A673 (cell line): ENCODE measurements at regions not wholly inside any gene's neighbourhood (a gene's known extent, or its start where the extent isn't known, plus 50 kb on each side); places are given as distances from the start of the nearest gene placed in this dataset.

Source experiments
- BruUV-seq: library from RNA; stranded (reverse); fragments of 400-500 nt; replicated peaks from 2 replicates; lab custom pipeline; 2021; lab: Mats Ljungman, UMichigan
- CTCF ChIA-PET: fragments of 300-600 bp; sonication (Branson Sonifier 250); formaldehyde crosslinking; loops from one replicate; lab custom pipeline; 2022; ENCODE audit warnings: antibody characterized with exemption; lab: Charles Lee
- POLR2A ChIA-PET: fragments of 300-600 bp; sonication (Branson Sonifier 250); formaldehyde crosslinking; loops from one replicate; lab custom pipeline; 2022; ENCODE audit warnings: antibody characterized with exemption; ENCODE audit not compliant: low non-redundant PET; lab: Charles Lee
- DNase-seq: peaks from one replicate; pipeline ENCODE4 v3.0.0-alpha.2; 2015; ENCODE audit warnings: low spot score
- H3K27ac ChIP-seq: fragments of 200-600 bp; sonication (generic); 2 replicates; pipeline ENCODE4 v1.5.1; 2016; ENCODE audit warnings: mixed run types, low read depth, mild to moderate bottlenecking, mixed read lengths, antibody characterized with exemption, low read length; ENCODE audit not compliant: poor library complexity, severe bottlenecking
- H3K27me3 ChIP-seq: fragments of 200-600 bp; sonication (generic); replicated peaks from 2 replicates; pipeline ENCODE4 v1.6.1; 2017; ENCODE audit warnings: mixed run types, low read depth, mild to moderate bottlenecking, mixed read lengths, antibody characterized with exemption, low read length; ENCODE audit not compliant: insufficient read depth, poor library complexity
- H3K36me3 ChIP-seq: fragments of 200-600 bp; sonication (generic); 2 replicates; pipeline ENCODE4 v1.6.1; 2016; ENCODE audit warnings: mixed run types, mild to moderate bottlenecking, mixed read lengths, antibody characterized with exemption, low read length; ENCODE audit not compliant: insufficient read depth, poor library complexity, severe bottlenecking
- H3K4me1 ChIP-seq: fragments of 200-600 bp; sonication (generic); 2 replicates; pipeline ENCODE4 v1.6.1; 2017; ENCODE audit warnings: mixed run types, mild to moderate bottlenecking, mixed read lengths, antibody characterized with exemption, low read length; ENCODE audit not compliant: insufficient read depth, poor library complexity, severe bottlenecking
- H3K4me3 ChIP-seq: fragments of 200-600 bp; sonication (generic); 2 replicates; pipeline ENCODE4 v1.5.1; 2016; ENCODE audit warnings: low read depth, mixed run types, mild to moderate bottlenecking, mixed read lengths, low read length; ENCODE audit not compliant: poor library complexity, severe bottlenecking
- H3K9me3 ChIP-seq: fragments of 200-600 bp; sonication (generic); 2 replicates; pipeline ENCODE4 v1.6.1; 2016; ENCODE audit warnings: mixed run types, low read depth, mild to moderate bottlenecking, mixed read lengths, antibody characterized with exemption, low read length; ENCODE audit not compliant: poor library complexity, severe bottlenecking
- EZH2 ChIP-seq: fragments of 200-600 bp; sonication (generic); IDR thresholded peaks from 2 replicates; pipeline ENCODE4 v1.6.1; 2017; ENCODE audit warnings: borderline replicate concordance, low read depth, mild to moderate bottlenecking, mixed read lengths, antibody characterized with exemption, low read length; ENCODE audit not compliant: poor library complexity, severe bottlenecking
- intact Hi-C: fragments of 100-400 bp; cut with micrococcal nuclease; formaldehyde crosslinking; loops from one replicate; pipeline ENCODE4 v1.10.0; 2022; ENCODE audit not compliant: unreplicated experiment
- TF ChIP-seq, protein P1 (sequence below): fragments of 300-800, 200-600 bp; sonication (generic); conservative IDR thresholded peaks from 2 replicates; pipeline ENCODE4 v1.5.1; 2017; ENCODE audit warnings: low read depth, mild to moderate bottlenecking, antibody characterized with exemption, low read length, moderate library complexity, mixed read lengths

DNA sequence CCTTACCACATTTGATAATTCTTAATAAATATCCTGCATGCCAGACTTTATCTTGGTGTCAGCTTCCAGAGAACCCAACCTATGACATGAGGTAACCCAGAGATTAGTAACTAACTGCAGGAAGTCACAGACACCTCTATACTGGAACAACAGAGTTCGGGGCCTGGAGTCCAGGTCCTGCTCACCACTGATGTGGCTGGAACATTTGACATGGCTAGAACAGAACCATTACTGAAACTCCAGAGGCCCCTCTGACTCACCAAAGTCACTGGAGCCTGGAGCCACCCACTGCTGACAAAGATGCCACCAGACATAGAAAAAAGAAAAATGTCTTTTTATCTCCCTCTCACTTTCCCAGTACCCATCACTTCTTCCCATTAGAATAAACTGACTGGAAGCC lies 403.7 kb downstream of the MID1IP1 start:
- BruUV-seq = no TSS peak

GRCh38 chrX:39205467-39205866 lies 404.2 kb downstream of the MID1IP1 start:
- Histone ChIP-seq H3K4me3 (no peak overlapping the region), H3K27me3 (no peaks in the 10 kb centered on the region), H3K27ac (no peak overlapping the region), H3K36me3 (no peaks in the 10 kb centered on the region), H3K4me1 (no peaks in the 10 kb centered on the region), H3K9me3 (no peaks in the 10 kb centered on the region)
- CTCF ChIA-PET = no interaction called here
- TF ChIP-seq, protein P1, sequence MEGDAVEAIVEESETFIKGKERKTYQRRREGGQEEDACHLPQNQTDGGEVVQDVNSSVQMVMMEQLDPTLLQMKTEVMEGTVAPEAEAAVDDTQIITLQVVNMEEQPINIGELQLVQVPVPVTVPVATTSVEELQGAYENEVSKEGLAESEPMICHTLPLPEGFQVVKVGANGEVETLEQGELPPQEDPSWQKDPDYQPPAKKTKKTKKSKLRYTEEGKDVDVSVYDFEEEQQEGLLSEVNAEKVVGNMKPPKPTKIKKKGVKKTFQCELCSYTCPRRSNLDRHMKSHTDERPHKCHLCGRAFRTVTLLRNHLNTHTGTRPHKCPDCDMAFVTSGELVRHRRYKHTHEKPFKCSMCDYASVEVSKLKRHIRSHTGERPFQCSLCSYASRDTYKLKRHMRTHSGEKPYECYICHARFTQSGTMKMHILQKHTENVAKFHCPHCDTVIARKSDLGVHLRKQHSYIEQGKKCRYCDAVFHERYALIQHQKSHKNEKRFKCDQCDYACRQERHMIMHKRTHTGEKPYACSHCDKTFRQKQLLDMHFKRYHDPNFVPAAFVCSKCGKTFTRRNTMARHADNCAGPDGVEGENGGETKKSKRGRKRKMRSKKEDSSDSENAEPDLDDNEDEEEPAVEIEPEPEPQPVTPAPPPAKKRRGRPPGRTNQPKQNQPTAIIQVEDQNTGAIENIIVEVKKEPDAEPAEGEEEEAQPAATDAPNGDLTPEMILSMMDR = no peak
- TF ChIP-seq EZH2 = no peak
- DNase-seq = no peak
- intact Hi-C loops = no loop called here
- POLR2A ChIA-PET = no interaction called here
- BruUV-seq = no TSS peak

More for the DNA sequence above, 403.7 kb downstream of the MID1IP1 start:
- no peak overlapping the region for H3K4me3 ChIP-seq
- DNase-seq = no peak
- no peak for TF ChIP-seq EZH2
- TF ChIP-seq, protein P1 = no peak
- H3K4me1 ChIP-seq = no peaks in the 10 kb centered on the region
- H3K27me3 ChIP-seq = no peaks in the 10 kb centered on the region
- no peaks in the 10 kb centered on the region for H3K9me3 ChIP-seq
- H3K36me3 ChIP-seq = no peaks in the 10 kb centered on the region
- intact Hi-C loops = no loop called here
- POLR2A ChIA-PET = no interaction called here
- H3K27ac ChIP-seq = no peak overlapping the region
- CTCF ChIA-PET = no interaction called here

- Histone ChIP-seq H3K4me1 (no peaks in the 10 kb centered on the region), H3K9me3 (no peaks in the 10 kb centered on the region), H3K27ac (no peak overlapping the region), H3K27me3 (no peaks in the 10 kb centered on the region), H3K36me3 (no peaks in the 10 kb centered on the region), H3K4me3 (no peak overlapping the region)
- TF ChIP-seq EZH2 = no peak
- TF ChIP-seq, protein P1 = no peak
- CTCF ChIA-PET = no interaction called here
- DNase-seq = no peak
- BruUV-seq = no TSS peak
- POLR2A ChIA-PET = no interaction called here
- intact Hi-C loops = no loop called here
Measured at GRCh38 chrX:39206399-39207145, 405.3 kb downstream of the MID1IP1 start.
